ENCODE measurements at regions not wholly inside any gene's neighbourhood (a gene's known extent, or its start where the extent isn't known, plus 50 kb on each side); places are given as distances from the start of the nearest gene placed in this dataset.
"Not testable (repeated sequence)": the region's sequence is repeated elsewhere in the genome, so short reads cannot be mapped to it uniquely, and the experiment has no call there.

- H3K4me3 ChIP-seq (ENCODE audit: low read depth, low read length) = no peak overlapping the region
- no peak for DNase-seq (ENCODE audit: low read depth)
- TF ChIP-seq CTCF (IDR thresholded peaks at IDR 0.05; ENCODE audit: control insufficient read depth, extremely low read depth, insufficient read depth) = no peak
These were observed 122.0 kb downstream of the COPS8 start for GRCh38 chr2:237207646-237208045.

- no peak for DNase-seq (ENCODE audit: low read depth)
- H3K4me3 ChIP-seq (ENCODE audit: low read depth, low read length) = no peak overlapping the region
- TF ChIP-seq CTCF (IDR thresholded peaks at IDR 0.05; ENCODE audit: control insufficient read depth, extremely low read depth, insufficient read depth) = no peak
These were observed 122.9 kb downstream of the COPS8 start for GRCh38 chr2:237208373-237209260.

- H3K4me3 ChIP-seq (ENCODE audit: low read depth, low read length) = no peak overlapping the region
- DNase-seq (ENCODE audit: low read depth) = no peak
- TF ChIP-seq CTCF (IDR thresholded peaks at IDR 0.05; ENCODE audit: control insufficient read depth, extremely low read depth, insufficient read depth) = no peak
These were observed 124.2 kb downstream of the COPS8 start for GRCh38 chr2:237209885-237210284.

- TF ChIP-seq CTCF (IDR thresholded peaks at IDR 0.05; ENCODE audit: control insufficient read depth, extremely low read depth, insufficient read depth) = no peak
- no peak for DNase-seq (ENCODE audit: low read depth)
These were observed 124.6 kb downstream of the COPS8 start for GRCh38 chr2:237210297-237210696.

GRCh38 chr2:237210763-237211162, 125.1 kb downstream of the COPS8 start:
- no peak overlapping the region for H3K4me3 ChIP-seq (ENCODE audit: low read depth, low read length)
- TF ChIP-seq CTCF (IDR thresholded peaks at IDR 0.05; ENCODE audit: control insufficient read depth, extremely low read depth, insufficient read depth) = no peak

More at GRCh38 chr2:237210297-237210696, 124.6 kb downstream of the COPS8 start:
- H3K4me3 ChIP-seq (ENCODE audit: low read depth, low read length) = no peak overlapping the region

GRCh38 chr2:237212356-237213279, 126.9 kb downstream of the COPS8 start:
- H3K4me3 ChIP-seq (ENCODE audit: low read depth, low read length); DNase-seq (ENCODE audit: low read depth): not testable (repeated sequence)

More at GRCh38 chr2:237210763-237211162, 125.1 kb downstream of the COPS8 start:
- no peak for DNase-seq (ENCODE audit: low read depth)
